DMS79 treated with DMSO at 0.1 percent for 48 hours (cell line): ENCODE measurements at regions not wholly inside any gene's neighbourhood (a gene's known extent, or its start where the extent isn't known, plus 50 kb on each side); places are given as distances from the start of the nearest gene placed in this dataset.
"Not testable (repeated sequence)": the region's sequence is repeated elsewhere in the genome, so short reads cannot be mapped to it uniquely, and the experiment has no call there.

Experiments used
- DNase-seq: peaks from one replicate; lab custom pipeline; 2025; lab: John Stamatoyannopoulos, UW

DNA sequence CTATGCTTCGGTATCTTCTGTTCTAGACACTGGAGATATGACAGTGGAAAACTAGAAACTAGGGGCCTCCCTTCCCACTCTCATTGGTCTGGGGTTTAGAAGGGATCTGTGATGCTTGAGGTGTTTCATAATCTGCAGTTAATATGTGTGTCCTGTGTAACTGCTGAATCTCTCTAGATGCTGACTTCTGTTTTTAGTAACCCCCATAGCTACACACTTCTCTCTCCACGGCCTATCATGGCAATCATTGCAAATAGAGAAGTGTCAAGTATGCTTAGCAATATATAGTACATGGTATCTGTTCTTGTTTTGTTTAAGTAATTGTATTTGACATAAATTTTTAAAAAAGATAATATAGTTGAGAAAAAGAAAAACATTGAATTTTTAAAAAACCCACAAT is 394.6 kb upstream of the MMS22L start:
- no peak for DNase-seq

DNA sequence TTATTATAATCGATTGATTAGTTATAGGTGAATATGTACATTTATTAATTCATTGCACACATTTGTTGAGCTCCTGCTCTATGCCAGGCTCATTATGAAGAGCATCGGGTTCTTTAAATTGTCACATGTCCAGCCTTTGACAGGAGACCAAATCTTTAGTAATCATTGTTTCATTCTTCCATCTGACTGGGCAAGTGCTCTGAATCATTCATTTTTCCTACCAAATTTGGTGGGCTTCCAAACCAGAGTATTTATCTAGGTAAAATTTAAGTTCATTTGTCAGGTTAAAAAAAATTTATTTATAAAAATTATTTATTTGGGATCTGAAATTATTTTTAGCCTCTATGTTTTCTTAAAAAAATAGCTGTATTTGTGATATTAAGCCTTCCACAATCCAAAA is 404.9 kb upstream of the MMS22L start:
- DNase-seq: no peak

DNA sequence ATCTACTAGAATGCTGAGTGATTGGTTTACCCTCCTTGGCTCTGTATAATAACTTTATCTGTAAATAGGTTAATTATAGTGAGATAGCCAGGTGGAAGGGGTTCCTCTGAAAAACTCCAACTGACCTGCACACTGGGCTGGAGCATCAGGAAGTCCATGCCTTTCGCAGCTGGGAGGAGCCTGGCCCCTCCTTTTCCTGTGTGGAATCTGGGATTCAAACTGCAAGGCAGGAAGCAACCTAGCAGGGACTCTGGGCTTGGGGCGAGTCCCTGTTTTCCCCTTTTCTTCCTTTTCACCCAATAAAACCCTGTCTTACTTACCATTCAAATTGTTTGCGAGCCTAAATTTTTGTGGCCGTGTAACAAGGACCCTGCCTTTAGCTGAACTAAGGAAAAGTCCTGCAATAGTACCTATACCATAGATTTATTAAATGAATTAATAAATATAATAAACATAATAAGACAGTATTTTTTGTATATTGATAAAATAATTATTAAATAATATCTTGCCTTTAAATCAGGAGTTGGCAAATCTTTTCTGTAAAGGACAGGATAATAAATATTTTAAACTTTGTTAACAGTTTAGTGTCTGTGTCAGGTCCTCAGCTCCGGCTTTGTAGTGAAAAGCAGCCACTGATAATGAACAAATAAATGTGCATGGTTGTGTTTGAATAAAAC is 406.2 kb upstream of the MMS22L start:
- no peak for DNase-seq

DNA sequence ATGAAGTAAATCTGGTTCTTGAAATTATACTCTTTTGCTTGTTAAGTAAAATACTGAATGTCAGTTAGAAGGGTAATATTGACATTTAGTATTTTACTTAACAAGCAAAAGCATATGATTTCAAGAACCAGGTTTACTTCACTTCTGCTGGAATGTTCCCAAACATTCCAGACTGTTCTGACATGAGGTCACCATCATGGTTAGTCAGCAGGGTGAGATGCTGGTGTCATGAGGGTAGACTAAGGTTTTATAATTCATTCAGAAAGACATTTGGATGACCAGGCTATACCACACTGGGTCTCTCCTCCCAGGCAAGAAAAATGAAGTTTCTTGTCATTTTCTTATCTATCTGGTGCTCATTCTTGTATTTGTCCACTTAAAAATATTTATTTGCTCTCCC is 414.4 kb upstream of the MMS22L start:
- no peak for DNase-seq

DNA sequence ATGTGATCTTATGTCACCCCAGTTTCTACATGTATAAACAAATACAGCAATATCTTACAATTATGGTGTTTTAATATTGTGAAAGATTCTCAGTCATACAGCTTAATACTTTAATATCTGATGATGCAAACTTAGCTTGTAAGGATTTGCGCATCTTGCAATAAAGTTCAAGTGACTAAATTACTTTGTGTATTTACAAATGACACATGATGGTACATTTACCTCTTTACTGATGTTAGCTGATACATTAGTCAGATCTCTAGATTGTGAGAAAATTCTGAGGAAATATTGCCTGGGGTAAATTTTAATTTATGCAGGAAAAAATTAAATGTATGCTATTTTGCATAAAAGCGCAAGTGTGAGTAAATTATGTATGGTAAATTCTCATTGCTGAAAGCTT is 418.8 kb upstream of the MMS22L start:
- no peak for DNase-seq

DNA sequence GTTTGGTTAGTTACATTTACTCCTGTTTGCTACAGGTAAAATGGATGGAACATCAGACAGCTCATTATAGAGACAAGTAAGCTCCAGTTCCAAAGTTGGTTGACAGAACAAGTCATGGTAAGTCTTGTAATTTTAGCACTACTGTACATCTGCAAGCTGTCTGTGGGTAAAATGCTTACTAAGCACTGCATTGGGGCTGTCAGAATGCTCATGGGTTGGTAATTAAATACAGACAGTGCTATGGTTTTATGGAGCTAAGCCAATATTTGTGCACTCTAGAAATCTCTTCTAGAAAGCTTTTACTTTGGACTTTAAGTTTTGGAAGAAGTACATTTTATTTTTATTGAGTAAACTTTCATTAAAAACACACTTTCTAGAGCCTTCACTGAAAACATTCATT is 419.2 kb upstream of the MMS22L start:
- DNase-seq: no peak

DNA sequence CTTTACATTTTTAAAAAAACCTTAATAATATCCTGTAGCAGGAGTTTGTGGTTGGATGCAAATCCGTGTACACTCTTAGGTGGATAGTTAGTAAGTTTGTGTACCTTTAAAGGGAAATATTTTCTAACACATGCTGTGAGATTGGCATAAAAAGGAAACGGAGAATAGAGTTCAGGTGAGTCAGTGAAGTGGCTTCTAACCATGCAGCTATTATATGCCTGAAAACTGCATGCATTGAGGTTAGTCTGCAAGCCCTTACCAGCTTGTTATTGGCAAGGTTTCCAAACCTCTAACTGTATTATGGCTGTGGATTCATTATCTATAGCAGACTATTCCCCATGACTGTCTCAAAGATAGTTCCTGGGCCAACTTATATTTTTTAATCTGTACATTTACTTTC is 420.6 kb upstream of the MMS22L start:
- DNase-seq: no peak

DNA sequence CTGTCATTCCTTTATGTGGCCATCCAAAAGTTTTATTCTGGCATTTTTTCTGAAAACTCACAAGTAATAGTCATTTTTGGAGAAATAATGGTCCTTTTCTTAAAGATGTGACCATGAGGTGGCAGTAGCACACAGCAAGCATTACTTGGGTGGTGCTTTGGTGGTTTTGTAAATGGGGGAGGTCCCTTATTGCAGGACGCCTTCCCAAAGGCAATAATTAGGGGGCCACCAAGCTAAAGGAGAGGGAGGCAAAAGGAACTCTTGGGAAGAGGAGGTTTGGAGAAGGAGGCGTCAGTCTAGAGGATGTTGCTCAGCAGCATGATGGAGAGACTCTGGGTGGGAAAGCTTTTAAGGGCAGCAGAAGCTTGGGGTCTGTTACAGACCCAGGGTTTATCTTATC is 422.6 kb upstream of the MMS22L start:
- DNase-seq: no peak

DNA sequence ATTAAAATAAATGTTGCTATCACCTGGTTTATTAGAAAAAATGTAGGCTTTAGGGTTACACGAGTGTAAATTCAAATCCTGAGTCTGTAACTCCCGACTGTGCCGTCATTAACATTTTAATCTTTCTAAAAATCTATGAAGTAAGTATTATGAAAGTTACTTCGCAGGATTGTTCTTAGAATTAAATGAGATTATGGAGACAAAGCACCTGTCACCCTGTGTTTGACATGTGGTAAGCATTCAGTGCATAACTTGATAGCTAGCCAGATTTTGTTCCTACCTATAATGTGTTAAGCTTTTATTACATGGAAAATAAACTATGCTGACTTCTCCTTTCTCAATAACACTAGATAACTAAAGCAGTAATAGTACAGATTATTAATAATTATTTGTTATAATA is 429.7 kb upstream of the MMS22L start:
- DNase-seq: no peak

DNA sequence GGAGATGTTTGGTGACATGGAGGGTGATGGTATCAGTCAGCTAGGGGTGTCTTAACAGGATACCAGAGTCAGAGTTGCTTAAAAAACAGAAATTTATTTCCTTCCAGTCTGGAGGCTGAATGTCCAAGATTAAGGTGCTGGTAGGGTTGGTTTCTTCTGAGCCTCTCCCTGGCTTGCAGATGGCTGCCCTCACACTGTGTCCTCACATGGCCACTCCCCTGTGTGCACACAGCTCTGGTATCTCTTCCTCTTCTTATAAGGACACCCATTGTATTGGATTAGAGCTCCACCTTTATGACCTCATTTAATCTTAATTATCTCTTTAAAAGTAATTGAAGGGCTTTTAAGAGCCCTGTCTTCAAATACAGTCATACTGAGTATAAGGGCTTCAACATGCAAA is 431.8 kb upstream of the MMS22L start:
- no peak for DNase-seq

DNA sequence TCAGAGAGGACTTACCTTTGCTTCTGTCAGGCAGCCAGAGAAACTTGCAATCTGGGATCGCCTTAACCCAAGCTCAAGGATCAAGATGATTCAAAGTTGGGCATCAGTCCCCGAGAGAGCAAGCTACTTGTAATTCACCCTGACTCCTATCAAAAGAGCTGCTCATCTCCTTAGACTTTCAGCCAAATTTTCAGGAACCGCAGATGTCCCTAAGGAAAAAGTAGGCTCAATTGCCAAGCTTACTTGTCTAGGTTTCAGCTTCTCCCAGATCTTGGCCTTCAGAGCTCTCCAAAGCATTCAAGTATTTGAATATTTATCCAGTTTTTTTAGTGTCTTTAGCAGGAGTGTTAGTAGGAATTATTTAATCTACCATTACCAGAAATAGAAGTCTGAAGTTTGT is 434.1 kb upstream of the MMS22L start:
- no peak for DNase-seq

DNA sequence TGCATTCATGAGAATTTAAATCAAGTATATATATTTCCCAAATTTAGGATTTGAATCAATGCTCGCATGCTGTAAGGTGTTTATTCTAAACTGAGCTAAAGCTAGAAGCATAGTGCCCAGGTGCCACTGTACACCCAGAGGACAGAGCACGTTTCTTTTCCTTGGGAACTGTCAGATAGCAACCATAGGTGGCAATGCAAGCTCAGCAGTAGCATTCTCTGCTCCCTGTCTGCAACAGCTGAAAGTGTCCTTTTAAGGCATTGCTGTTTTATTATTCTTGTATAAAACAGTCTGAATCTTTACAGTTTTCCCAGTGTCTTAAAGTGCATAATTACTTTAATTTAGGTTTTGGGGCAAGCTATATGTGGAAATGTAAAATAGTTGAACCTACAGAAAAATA is 443.4 kb upstream of the MMS22L start:
- no peak for DNase-seq

DNA sequence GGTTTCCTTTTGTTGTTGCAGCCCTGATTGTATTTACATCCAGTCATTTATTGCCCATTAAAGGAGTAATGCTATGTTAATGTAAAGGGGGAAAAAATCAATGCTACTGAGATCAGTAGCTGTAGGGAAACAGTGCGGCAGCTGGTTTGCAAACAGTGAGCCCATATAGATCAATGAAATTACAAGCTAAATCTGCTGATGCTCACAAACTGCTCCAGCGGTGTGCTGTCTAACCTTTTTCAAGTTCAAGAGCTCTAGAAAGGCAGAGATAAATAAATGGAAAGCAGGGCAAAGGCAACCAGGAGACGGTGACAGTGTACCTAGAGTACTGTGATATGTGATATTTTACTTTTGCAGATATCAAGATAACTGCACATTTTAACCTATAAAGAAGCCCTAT is 449.0 kb upstream of the MMS22L start:
- no peak for DNase-seq

DNA sequence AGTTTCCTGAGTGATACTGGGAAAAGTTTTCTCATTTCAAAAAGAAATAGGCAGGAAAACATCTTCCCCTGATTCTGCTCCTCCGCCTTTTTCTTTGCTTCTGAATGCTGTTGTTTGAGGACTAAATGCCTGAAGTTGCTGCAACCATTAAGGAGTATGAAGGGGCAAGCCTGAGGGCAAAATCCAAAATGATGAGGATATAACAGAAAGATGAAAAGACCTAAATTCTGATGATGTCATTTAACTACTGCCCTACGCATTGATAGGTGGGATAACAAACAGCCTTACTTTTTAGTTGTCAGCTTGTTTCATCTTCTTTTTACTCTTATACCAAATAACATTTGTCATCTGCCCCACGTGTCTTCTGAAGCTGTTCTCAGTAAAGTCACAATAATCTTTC is 474.6 kb upstream of the MMS22L start:
- no peak for DNase-seq

DNA sequence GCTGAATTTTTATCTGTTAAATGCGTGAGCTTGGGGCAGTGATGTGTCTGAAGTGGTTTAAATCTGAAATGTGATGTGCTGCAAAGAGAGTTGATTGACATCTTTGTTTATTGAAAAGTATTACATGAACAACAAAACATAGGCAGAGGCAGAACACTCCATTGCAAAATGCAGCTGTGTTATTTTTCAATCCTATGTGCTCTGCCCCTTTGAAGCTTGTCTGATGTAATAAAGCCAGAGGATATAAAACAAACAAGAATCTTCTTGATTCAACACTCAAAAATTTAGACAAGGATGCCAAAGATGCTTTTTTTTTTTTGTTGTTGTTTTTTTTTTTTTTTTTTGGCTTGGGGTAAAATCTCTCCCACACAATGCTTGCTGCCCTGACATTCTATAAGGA is 482.4 kb upstream of the MMS22L start:
- DNase-seq: no peak

DNA sequence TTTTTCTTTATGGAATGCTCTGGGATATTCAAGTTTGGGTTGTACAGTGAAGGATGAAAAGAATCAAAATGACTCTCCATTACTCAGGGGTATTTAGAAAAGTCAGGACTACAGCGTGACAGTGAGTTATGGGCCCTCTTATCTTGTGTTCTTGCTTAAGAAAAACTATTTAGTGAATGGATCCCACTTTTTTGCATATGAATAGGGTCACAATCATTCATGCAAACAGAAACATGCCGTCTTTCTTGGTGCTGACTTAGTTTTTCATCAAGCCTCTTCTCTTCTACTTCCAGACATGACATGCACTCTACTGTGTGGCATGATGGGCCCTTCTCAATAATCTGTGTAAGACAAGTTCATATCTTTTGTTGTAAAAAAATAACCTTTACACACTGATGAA is 488.4 kb upstream of the MMS22L start:
- DNase-seq: no peak

DNA sequence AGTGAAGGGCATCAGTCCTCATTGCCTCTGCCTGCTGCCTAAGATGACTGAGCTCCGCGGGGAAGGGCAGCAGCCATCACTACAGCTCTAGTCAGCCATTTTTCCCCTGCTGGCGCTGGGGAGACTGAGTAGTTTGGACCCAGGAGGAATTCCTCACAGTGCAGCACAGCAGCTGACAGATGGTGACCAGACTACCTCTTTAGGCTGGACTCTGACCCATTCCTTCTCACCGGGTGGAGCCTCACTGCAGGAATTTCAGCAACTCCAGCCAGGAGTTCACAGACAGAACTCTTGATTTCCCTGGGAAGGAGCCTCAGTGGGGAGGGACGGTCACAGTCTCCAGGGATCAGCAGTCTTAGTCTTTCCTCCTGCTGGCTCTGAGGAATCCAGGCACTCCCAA is 492.0 kb upstream of the MMS22L start:
- DNase-seq: no peak

DNA sequence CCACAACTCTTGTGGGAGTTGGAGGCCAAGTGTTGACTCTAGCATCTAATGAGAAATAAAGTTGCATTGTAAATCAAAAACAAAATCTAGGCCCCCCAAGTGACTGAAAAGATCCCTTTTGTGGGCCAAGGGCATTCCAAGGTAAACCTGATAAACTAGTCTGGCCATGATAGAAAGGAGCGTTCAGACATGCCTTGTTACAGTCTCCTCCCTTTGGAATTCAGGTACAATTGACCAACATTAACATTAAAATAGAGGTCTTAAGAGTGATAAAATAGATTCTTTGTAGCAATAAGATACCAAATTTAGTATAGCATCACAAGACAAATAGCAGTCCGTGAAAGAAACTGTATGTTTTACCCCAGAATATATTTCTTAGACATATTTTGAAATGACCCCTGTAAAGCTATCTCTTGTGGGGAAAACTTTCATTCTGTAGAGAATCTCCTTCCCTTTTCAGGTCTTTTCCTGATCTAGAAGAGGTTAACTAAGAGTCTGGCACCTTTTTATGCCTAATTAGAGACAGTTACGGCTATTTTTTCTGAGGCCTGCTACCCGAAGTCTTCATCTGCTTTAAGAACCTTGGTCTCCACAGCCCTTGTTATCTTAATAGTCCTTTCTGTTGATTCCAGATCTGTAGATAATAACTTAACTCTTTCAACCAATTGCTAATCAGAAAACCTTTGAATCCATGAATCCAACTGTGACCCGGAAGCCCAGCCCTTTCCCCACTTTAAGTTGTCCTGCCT is 495.4 kb upstream of the MMS22L start:
- DNase-seq: no peak

DNA sequence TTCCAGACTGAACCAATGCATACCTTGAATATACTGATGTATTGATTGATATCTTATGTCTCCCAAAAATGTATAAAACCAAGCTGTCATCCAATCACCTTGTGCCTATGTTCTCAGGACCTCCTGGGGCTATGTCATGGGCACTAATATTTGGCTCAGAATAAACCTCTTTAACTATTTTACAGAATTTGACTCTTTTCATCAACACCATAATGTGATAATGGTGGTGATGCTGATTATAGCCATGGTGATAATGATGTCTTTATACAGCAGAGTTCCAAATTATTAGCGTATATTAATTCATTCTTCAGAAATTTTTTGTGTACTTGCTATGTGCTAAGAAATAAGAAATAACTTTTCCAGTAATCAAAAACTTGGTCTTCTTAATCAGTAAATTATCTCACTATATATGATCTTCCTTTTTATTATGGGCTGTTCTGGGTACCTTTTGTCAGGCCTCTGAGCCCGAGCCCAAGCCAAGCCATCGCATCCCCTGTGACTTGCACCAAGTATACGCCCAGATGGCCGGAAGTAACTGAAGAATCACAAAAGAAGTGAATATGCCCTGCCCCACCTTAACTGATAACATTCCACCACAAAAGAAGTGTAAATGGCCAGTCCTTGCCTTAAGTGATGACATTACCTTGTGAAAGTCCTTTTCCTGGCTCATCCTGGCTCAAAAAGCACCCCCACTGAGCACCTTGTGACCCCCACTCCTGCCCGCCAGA is 496.2 kb upstream of the MMS22L start:
- not testable (repeated sequence) for DNase-seq

DNA sequence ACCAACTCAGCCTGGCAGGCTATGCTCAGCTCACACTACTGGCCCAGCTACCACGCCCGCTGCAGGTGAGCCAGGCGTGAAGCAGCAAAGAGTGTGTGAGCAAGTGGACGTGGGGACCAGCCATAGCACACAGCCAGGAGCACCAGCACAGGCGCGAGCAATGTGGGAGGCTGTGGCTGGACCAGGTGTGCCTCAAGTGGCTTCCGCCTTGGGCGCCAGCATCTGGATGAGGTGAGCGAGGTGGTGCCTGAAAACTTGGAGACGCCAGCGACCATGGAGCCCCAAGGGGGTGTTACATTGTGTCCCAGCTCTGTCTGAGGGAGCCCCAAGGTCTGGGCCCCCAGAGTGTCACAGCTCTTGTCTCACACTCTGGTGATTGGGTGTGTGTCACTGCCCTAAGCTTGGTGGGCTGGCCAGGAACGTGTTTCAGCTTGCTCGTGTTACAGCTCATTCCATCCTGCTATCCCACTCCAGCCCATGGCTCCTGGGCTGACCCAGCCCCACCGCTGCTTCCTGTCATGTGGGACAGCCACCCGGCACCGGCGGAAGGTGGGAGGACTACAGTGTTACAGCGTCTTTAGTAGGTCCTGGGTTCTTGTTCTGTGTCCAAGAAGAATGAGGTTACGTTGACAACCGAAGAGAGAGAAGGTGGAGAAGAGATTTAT is 508.0 kb upstream of the MMS22L start:
- DNase-seq: no peak

DNA sequence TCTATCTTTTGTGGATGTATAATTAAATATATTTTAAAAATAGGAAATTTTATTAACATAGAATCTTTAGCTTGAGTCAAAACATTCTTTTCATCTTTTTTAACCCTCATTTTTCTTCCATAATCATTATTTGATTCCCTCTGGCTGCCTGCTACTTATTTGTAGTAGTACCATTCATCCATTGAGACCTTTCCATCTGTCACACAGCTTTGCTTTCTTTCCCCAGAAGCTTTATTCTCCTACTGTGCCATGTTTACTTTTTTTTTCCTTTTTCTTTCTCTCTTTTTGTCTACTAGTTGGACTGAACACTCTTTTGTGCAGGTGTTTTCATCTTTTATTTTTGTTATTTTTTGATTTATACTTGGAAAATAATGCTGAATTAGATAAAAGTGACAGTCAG is 522.6 kb upstream of the MMS22L start:
- DNase-seq: no peak

DNA sequence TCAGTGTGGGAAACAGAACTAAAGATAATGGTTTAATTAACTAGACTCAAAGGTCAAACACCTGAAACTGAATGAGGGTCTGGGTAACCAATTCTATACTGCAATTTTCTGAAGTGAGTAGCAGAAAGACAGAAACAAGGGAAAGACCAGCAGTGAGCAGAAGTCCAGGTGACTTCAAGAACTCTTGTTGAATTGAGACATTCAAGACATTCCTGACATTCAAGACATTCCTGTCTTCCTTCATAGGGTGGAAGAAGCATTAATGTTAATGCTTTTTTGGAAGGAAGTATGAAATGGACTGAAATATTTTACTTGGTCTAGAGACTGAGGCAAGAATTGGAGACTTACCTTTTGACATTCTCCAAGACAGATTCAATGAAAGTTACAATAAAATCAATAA is 529.9 kb upstream of the MMS22L start:
- DNase-seq: no peak
